DND-41 (cell line): ENCODE measurements at regions not wholly inside any gene's neighbourhood (a gene's known extent, or its start where the extent isn't known, plus 50 kb on each side); places are given as distances from the start of the nearest gene placed in this dataset.
A peak's percentile ranks its signal among the peaks of the same experiment; 100 is the strongest.

ENCODE experiments used
- ATAC-seq: fragments of 200-7000 bp; cut with Tn5 transposase; 3 replicates; pipeline ENCODE4 v1.9.1; 2021; ENCODE audit warnings: low read depth; ENCODE audit not compliant: insufficient read depth
- DNase-seq: peaks from one replicate; pipeline ENCODE4 v3.0.0-alpha.2; 2020
- H2AFZ ChIP-seq: 2 replicates; pipeline ENCODE4 v1.6.0; 2012; ENCODE audit warnings: low read depth, low read length
- H3K27ac ChIP-seq: 2 replicates; pipeline ENCODE4 v1.5.1; 2012; ENCODE audit warnings: low read length, inconsistent platforms
- H3K27me3 ChIP-seq: fragments of 200-600 bp; sonication (generic); 2 replicates; pipeline ENCODE4 v1.6.0; 2012; ENCODE audit warnings: low read length, mild to moderate bottlenecking, inconsistent platforms; ENCODE audit not compliant: insufficient read depth, poor library complexity
- H3K36me3 ChIP-seq: 2 replicates; pipeline ENCODE4 v1.5.1; 2012; ENCODE audit warnings: low read length, inconsistent platforms; ENCODE audit not compliant: insufficient read depth
- H3K4me1 ChIP-seq: 2 replicates; pipeline ENCODE4 v1.5.1; 2012; ENCODE audit warnings: mild to moderate bottlenecking, low read length; ENCODE audit not compliant: insufficient read depth
- H3K4me2 ChIP-seq: 2 replicates; pipeline ENCODE4 v1.6.0; 2012; ENCODE audit warnings: mild to moderate bottlenecking, moderate library complexity, low read length, inconsistent platforms; ENCODE audit not compliant: insufficient read depth
- H3K4me3 ChIP-seq, 2 experiments: fragments of 200-600 bp in 1 of 2; shearing (Covaris generic) in 1 of 2; 2 replicates each; pipeline ENCODE4 v1.5.1; 2012 to 2016; ENCODE audit warnings: inconsistent platforms in 2 of 2, low read length in 2 of 2, mild to moderate bottlenecking in 2 of 2, low read depth in 1 of 2, moderate library complexity in 1 of 2
- H3K79me2 ChIP-seq: 2 replicates; pipeline ENCODE4 v1.6.0; 2012; ENCODE audit warnings: low read length, inconsistent platforms; ENCODE audit not compliant: insufficient read depth
- H3K9ac ChIP-seq: 2 replicates; pipeline ENCODE4 v1.6.0; 2012; ENCODE audit warnings: low read depth, mild to moderate bottlenecking, inconsistent platforms, low read length, moderate library complexity
- H3K9me3 ChIP-seq: 2 replicates; pipeline ENCODE4 v1.5.1; 2012; ENCODE audit warnings: low read length, moderate library complexity, mild to moderate bottlenecking, inconsistent platforms; ENCODE audit not compliant: insufficient read depth, severe bottlenecking
- H4K20me1 ChIP-seq: 2 replicates; pipeline ENCODE4 v1.6.0; 2012; ENCODE audit warnings: low read length; ENCODE audit not compliant: insufficient read depth
- CTCF ChIP-seq: IDR thresholded peaks from 2 replicates; pipeline ENCODE4 v1.5.1; 2012; ENCODE audit warnings: borderline replicate concordance, low read length, moderate library complexity, mild to moderate bottlenecking; ENCODE audit not compliant: poor library complexity, severe bottlenecking; ENCODE audit errors: extremely low read depth
- EZH2 ChIP-seq: IDR thresholded peaks from 3 replicates; pipeline ENCODE4 v1.6.1; 2012; ENCODE audit warnings: borderline replicate concordance, low read depth, mild to moderate bottlenecking, moderate library complexity, low read length, inconsistent platforms; ENCODE audit not compliant: severe bottlenecking

- Histone ChIP-seq H4K20me1 (no peaks in the 10 kb centered on the region), H3K79me2 (no peaks in the 10 kb centered on the region), H3K4me2 (no peak overlapping the region), H3K9me3 (no peaks in the 10 kb centered on the region), H3K4me1 (no peaks in the 10 kb centered on the region), H3K4me3 (no peak overlapping the region), H3K27ac (no peak overlapping the region), H3K27me3 (no peaks in the 10 kb centered on the region), H3K9ac (no peak overlapping the region), H3K36me3 (no peaks in the 10 kb centered on the region), H2AFZ (no peak overlapping the region)
- DNase-seq (no peak), ATAC-seq (no peak)
- TF ChIP-seq EZH2 (no peak), CTCF (no peak)
These were observed 187.4 kb upstream of the ELL2 start for GRCh38 chr5:96149021-96149420.

DNA sequence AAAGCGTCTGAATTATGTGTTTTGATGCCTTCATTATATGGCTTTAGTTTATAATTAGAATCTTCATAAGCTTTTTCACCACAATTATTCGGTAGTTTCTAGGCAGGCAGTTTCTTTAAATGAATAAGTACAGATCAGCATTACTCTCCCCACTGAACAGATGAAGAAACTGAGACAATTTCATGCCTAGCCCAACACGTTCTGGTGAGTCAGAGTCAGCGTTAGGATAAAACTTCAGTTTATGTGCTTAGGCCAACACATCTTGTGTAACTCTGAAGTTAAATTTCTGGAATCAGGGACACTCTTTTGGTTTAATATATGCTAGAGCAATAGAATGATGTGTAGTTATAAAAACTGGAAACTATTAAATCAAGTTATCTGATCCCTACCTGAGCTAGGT is 186.7 kb upstream of the ELL2 start:
- Histone ChIP-seq H3K36me3 (no peaks in the 10 kb centered on the region), H2AFZ (no peak overlapping the region), H3K9ac (no peak overlapping the region), H3K27ac (no peak overlapping the region), H3K9me3 (no peaks in the 10 kb centered on the region), H3K79me2 (no peaks in the 10 kb centered on the region), H3K27me3 (no peaks in the 10 kb centered on the region), H3K4me1 (no peaks in the 10 kb centered on the region), H3K4me3 (no peak overlapping the region), H4K20me1 (no peaks in the 10 kb centered on the region), H3K4me2 (no peak overlapping the region)
- ATAC-seq (no peak), DNase-seq (no peak)
- TF ChIP-seq EZH2 (no peak), CTCF (no peak)

DNA sequence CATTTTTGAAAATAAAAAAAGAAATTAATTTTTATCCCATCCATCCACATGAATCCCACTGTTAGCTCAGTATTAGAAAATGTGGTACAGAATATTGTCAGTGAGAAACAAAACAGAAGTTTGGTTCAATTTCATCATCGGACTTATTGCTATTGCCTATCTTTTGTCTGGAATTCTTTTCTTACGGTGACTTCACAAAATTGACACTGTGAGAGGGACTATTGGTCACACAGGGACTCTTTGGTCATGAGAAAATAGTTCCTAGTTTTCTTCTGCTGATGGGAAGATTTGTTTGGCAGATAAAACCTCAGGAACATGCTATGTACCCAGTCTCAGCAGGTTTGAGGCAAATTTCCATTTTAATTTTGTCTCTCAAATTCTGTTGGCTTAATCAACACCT is 186.2 kb upstream of the ELL2 start:
- Histone ChIP-seq H4K20me1 (no peaks in the 10 kb centered on the region), H3K9ac (no peak overlapping the region), H2AFZ (no peak overlapping the region), H3K4me3 (no peak overlapping the region), H3K4me1 (no peaks in the 10 kb centered on the region), H3K79me2 (no peaks in the 10 kb centered on the region), H3K4me2 (no peak overlapping the region), H3K9me3 (no peaks in the 10 kb centered on the region), H3K27me3 (no peaks in the 10 kb centered on the region), H3K27ac (no peak overlapping the region), H3K36me3 (no peaks in the 10 kb centered on the region)
- DNase-seq (no peak), ATAC-seq (no peak)
- TF ChIP-seq CTCF, result no peak

GRCh38 chr5:96146675-96147074 is 185.0 kb upstream of the ELL2 start:
- H3K27me3 ChIP-seq, result no peaks in the 10 kb centered on the region
- H3K4me3 ChIP-seq, result no peak overlapping the region
- no peak overlapping the region for H3K4me2 ChIP-seq
- no peak overlapping the region for H3K27ac ChIP-seq
- TF ChIP-seq CTCF (no peak), EZH2 (no peak)
- no peak overlapping the region for H3K9ac ChIP-seq
- DNase-seq (no peak), ATAC-seq (peak; percentile 48)
- no peaks in the 10 kb centered on the region for H3K9me3 ChIP-seq
- no peaks in the 10 kb centered on the region for H3K79me2 ChIP-seq
- H3K4me1 ChIP-seq, result no peaks in the 10 kb centered on the region
- H3K36me3 ChIP-seq, result no peaks in the 10 kb centered on the region
- H4K20me1 ChIP-seq, result no peaks in the 10 kb centered on the region
- H2AFZ ChIP-seq, result no peak overlapping the region
